ENCODE measurements at regions not wholly inside any gene's neighbourhood (a gene's known extent, or its start where the extent isn't known, plus 50 kb on each side); places are given as distances from the start of the nearest gene placed in this dataset.

DNA sequence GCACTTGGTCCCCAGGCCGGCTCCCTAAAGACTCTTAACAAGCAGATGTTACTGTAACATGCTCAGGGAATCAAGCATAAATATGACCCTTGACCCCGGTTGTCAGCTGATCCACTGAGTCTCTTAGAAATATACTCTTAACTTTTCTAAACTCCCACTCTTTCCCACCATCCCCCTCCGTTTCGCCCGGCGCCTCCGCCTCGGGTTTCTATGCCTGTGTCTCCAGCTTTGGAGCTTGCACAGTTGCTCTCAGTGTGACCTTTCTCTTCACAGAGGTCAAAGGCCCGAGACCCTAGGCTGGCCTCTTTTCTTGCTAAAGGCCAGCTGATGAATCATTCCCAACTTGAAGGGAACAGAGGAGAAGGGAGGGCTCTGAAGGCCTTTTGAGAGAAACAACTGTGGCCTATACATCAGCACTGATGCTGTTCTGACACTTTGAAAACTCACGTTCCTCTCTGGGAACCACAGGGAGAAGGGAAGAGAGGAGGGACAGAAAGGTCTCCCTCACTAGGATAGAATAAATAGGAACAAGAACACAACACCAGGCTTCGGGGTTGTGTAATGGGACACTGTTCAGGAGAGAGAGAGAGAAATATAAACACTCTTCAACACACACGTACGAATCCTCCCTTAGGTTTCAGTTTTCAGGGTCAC lies 484.5 kb upstream of the NR2F2 start:
- H3K27me3 ChIP-seq (replicated peaks; ENCODE audit: insufficient read depth, low read depth, low read length, poor library complexity), result no peaks in the 10 kb centered on the region
- H3K9me3 ChIP-seq (ENCODE audit: low read depth, low read length, poor library complexity, severe bottlenecking), result no peaks in the 10 kb centered on the region
- ChIA-PET POLR2A (ENCODE audit: low non-redundant PET) (no interaction called here), CTCF (no interaction called here)
- no TSS peak for BruUV-seq (replicated peaks)
- no peak for TF ChIP-seq EZH2 (IDR thresholded peaks at IDR 0.05; ENCODE audit: borderline replicate concordance, low read depth, low read length, poor library complexity, severe bottlenecking)
- TF ChIP-seq CTCF (conservative IDR thresholded peaks at IDR 0.05; ENCODE audit: low read depth, low read length), result no peak
- peaks cover 12% of the 10 kb centered on the region for H3K4me1 ChIP-seq (ENCODE audit: insufficient read depth, low read length, poor library complexity, severe bottlenecking)
- no peak overlapping the region for H3K4me3 ChIP-seq (ENCODE audit: low read depth, low read length, poor library complexity, severe bottlenecking)
- DNase-seq (ENCODE audit: low spot score), result no peak
- no peaks in the 10 kb centered on the region for H3K36me3 ChIP-seq (ENCODE audit: insufficient read depth, low read length, poor library complexity, severe bottlenecking)
- H3K27ac ChIP-seq (ENCODE audit: low read depth, low read length, poor library complexity, severe bottlenecking), result no peak overlapping the region
- intact Hi-C loops (cut with micrococcal nuclease; ENCODE audit: unreplicated experiment), result no loop called here

GRCh38 chr15:95848126-95848525 lies 482.4 kb upstream of the NR2F2 start:
- intact Hi-C loops (cut with micrococcal nuclease; ENCODE audit: unreplicated experiment), result no loop called here
- no peak for DNase-seq (ENCODE audit: low spot score)
- no peaks in the 10 kb centered on the region for H3K36me3 ChIP-seq (ENCODE audit: insufficient read depth, low read length, poor library complexity, severe bottlenecking)
- no TSS peak for BruUV-seq (replicated peaks)
- H3K9me3 ChIP-seq (ENCODE audit: low read depth, low read length, poor library complexity, severe bottlenecking), result no peaks in the 10 kb centered on the region
- no peak overlapping the region for H3K27ac ChIP-seq (ENCODE audit: low read depth, low read length, poor library complexity, severe bottlenecking)
- no peaks in the 10 kb centered on the region for H3K27me3 ChIP-seq (replicated peaks; ENCODE audit: insufficient read depth, low read depth, low read length, poor library complexity)
- TF ChIP-seq CTCF (conservative IDR thresholded peaks at IDR 0.05; ENCODE audit: low read depth, low read length), result no peak
- TF ChIP-seq EZH2 (IDR thresholded peaks at IDR 0.05; ENCODE audit: borderline replicate concordance, low read depth, low read length, poor library complexity, severe bottlenecking), result no peak
- ChIA-PET CTCF (no interaction called here), POLR2A (ENCODE audit: low non-redundant PET) (no interaction called here)
- H3K4me3 ChIP-seq (ENCODE audit: low read depth, low read length, poor library complexity, severe bottlenecking), result no peak overlapping the region
- H3K4me1 ChIP-seq (ENCODE audit: insufficient read depth, low read length, poor library complexity, severe bottlenecking), result peaks cover 11% of the 10 kb centered on the region

DNA sequence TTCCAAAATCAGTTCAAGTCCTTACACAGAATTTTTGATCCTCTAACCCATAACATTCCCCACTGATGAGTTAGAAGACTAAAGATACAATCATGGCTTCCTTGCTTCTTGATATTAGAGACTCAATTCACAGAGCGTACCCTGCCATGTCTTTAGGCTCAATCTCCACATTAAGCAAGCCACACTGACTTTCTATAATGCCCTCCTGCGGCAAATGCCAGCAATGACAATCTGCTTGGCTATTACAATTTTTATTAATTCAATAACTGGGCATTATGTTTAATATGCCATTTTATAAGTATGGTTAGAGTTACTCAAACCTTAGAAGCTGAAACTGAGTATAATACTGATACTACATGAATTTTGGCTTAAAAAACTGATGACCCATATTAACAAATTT lies 479.7 kb upstream of the NR2F2 start:
- Histone ChIP-seq H3K9me3 (ENCODE audit: low read depth, low read length, poor library complexity, severe bottlenecking) (no peaks in the 10 kb centered on the region), H3K4me3 (ENCODE audit: low read depth, low read length, poor library complexity, severe bottlenecking) (no peak overlapping the region), H3K27me3 (replicated peaks; ENCODE audit: insufficient read depth, low read depth, low read length, poor library complexity) (no peaks in the 10 kb centered on the region), H3K27ac (ENCODE audit: low read depth, low read length, poor library complexity, severe bottlenecking) (no peak overlapping the region), H3K4me1 (ENCODE audit: insufficient read depth, low read length, poor library complexity, severe bottlenecking) (no peaks in the 10 kb centered on the region), H3K36me3 (ENCODE audit: insufficient read depth, low read length, poor library complexity, severe bottlenecking) (no peaks in the 10 kb centered on the region)
- CTCF ChIA-PET, result no interaction called here
- TF ChIP-seq CTCF (conservative IDR thresholded peaks at IDR 0.05; ENCODE audit: low read depth, low read length), result peak; percentile 58
- TF ChIP-seq EZH2 (IDR thresholded peaks at IDR 0.05; ENCODE audit: borderline replicate concordance, low read depth, low read length, poor library complexity, severe bottlenecking), result no peak
- no TSS peak for BruUV-seq (replicated peaks)
- intact Hi-C loops (cut with micrococcal nuclease; ENCODE audit: unreplicated experiment), result no loop called here
- POLR2A ChIA-PET (ENCODE audit: low non-redundant PET), result no interaction called here
- peak; percentile 30 for DNase-seq (ENCODE audit: low spot score)
